HG03442 (cell line): ENCODE measurements at regions not wholly inside any gene's neighbourhood (a gene's known extent, or its start where the extent isn't known, plus 50 kb on each side); places are given as distances from the start of the nearest gene placed in this dataset.
"Not testable (repeated sequence)": the region's sequence is repeated elsewhere in the genome, so short reads cannot be mapped to it uniquely, and the experiment has no call there.

Source experiments
- ATAC-seq: cut with Tn5 transposase; IDR thresholded peaks from one replicate; pipeline ENCODE4 v1.9.1; 2021; ENCODE audit warnings: mild to moderate bottlenecking, moderate library complexity; ENCODE audit not compliant: unreplicated experiment

- ATAC-seq, result not testable (repeated sequence)
Observed at GRCh38 chrY:17593748-17594147, 286.3 kb downstream of the CDY2B start.

GRCh38 chrY:17579956-17580519, 300.0 kb downstream of the CDY2B start:
- not testable (repeated sequence) for ATAC-seq

GRCh38 chrY:17579131-17579955, 300.7 kb downstream of the CDY2B start:
- ATAC-seq, result peak; percentile 74

- ATAC-seq, result not testable (repeated sequence)
Observed at GRCh38 chrY:17563114-17563513, 316.9 kb downstream of the CDY2B start.
